Upper lobe of right lung (tissue), 1 donor: ENCODE measurements at regions not wholly inside any gene's neighbourhood (a gene's known extent, or its start where the extent isn't known, plus 50 kb on each side); places are given as distances from the start of the nearest gene placed in this dataset.

Source experiments
- ATAC-seq: fragments of 200-7000 bp; cut with Tn5 transposase; one replicate; pipeline ENCODE4 v1.9.1; 2020; ENCODE audit warnings: mild to moderate bottlenecking, moderate library complexity
- DNase-seq: peaks from one replicate; pipeline ENCODE4 v3.0.0-alpha.2; 2020
- H3K27ac ChIP-seq: fragments of 200-600 bp; one replicate; pipeline ENCODE4 v1.8.0; 2022
- H3K27me3 ChIP-seq: fragments of 200-600 bp; one replicate; pipeline ENCODE4 v1.8.0; 2022; ENCODE audit warnings: mild to moderate bottlenecking
- H3K36me3 ChIP-seq: fragments of 200-600 bp; one replicate; pipeline ENCODE4 v1.8.0; 2022
- H3K4me1 ChIP-seq: fragments of 200-600 bp; one replicate; pipeline ENCODE4 v1.8.0; 2022
- H3K4me3 ChIP-seq: fragments of 200-600 bp; one replicate; pipeline ENCODE4 v1.8.0; 2022; ENCODE audit warnings: mild to moderate bottlenecking
- H3K9me3 ChIP-seq: fragments of 200-600 bp; one replicate; pipeline ENCODE4 v1.8.0; 2022
- intact Hi-C: fragments of 100-400 bp; cut with DNase I; formaldehyde crosslinking; loops from one replicate; pipeline ENCODE4 v1.11.0; 2022
- TF ChIP-seq, protein P1 (sequence below): fragments of 200-600 bp; IDR thresholded peaks from one replicate; pipeline ENCODE4 v1.8.0; 2022; ENCODE audit warnings: antibody characterized with exemption
- donor health status: DM: no; HTN: yes; CAD: no; lungs with severe emphysema.

- ATAC-seq (no peak), DNase-seq (no peak)
- no peaks in the 10 kb centered on the region for H3K36me3 ChIP-seq
- no peaks in the 10 kb centered on the region for H3K4me1 ChIP-seq
- TF ChIP-seq, protein P1, sequence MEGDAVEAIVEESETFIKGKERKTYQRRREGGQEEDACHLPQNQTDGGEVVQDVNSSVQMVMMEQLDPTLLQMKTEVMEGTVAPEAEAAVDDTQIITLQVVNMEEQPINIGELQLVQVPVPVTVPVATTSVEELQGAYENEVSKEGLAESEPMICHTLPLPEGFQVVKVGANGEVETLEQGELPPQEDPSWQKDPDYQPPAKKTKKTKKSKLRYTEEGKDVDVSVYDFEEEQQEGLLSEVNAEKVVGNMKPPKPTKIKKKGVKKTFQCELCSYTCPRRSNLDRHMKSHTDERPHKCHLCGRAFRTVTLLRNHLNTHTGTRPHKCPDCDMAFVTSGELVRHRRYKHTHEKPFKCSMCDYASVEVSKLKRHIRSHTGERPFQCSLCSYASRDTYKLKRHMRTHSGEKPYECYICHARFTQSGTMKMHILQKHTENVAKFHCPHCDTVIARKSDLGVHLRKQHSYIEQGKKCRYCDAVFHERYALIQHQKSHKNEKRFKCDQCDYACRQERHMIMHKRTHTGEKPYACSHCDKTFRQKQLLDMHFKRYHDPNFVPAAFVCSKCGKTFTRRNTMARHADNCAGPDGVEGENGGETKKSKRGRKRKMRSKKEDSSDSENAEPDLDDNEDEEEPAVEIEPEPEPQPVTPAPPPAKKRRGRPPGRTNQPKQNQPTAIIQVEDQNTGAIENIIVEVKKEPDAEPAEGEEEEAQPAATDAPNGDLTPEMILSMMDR, result no peak
- H3K27ac ChIP-seq, result no peak overlapping the region
- H3K27me3 ChIP-seq, result no peaks in the 10 kb centered on the region
- H3K4me3 ChIP-seq, result no peak overlapping the region
- H3K9me3 ChIP-seq, result peaks cover 9% of the 10 kb centered on the region
- intact Hi-C loops, result no loop called here
These were observed 144.3 kb upstream of the PAQR3 start for GRCh38 chr4:79083406-79084010.

DNA sequence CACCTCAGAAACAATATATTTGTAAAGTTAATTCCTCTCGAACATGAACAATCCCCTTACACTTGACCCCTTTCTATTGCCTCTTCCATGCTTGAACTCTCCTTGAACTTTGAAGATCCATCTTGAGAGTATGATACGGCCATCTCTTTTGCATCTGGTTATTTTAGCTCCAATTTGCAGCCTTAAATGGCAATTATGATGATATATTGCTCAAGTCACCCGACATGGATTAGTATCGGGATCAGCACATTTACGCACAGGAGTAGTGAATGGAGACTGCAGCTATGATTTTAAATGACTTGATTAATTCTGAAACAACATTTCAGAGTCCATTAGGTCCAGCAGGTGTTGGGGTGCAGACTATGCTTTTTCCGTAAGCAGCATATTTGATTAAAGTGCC, 143.8 kb upstream of the PAQR3 start:
- Histone ChIP-seq H3K27ac (no peak overlapping the region), H3K9me3 (peaks cover 9% of the 10 kb centered on the region), H3K27me3 (no peaks in the 10 kb centered on the region), H3K4me1 (no peaks in the 10 kb centered on the region), H3K4me3 (no peak overlapping the region), H3K36me3 (no peaks in the 10 kb centered on the region)
- intact Hi-C loops, result no loop called here
- ATAC-seq, result no peak
- no peak for DNase-seq
- TF ChIP-seq, protein P1, result no peak

GRCh38 chr4:79081973-79082372, 142.7 kb upstream of the PAQR3 start:
- H3K36me3 ChIP-seq, result no peaks in the 10 kb centered on the region
- DNase-seq, result no peak
- H3K9me3 ChIP-seq, result peaks cover 9% of the 10 kb centered on the region
- ATAC-seq, result no peak
- no peaks in the 10 kb centered on the region for H3K4me1 ChIP-seq
- intact Hi-C loops, result no loop called here
- H3K4me3 ChIP-seq, result no peak overlapping the region
- TF ChIP-seq, protein P1, result no peak
- no peak overlapping the region for H3K27ac ChIP-seq
- H3K27me3 ChIP-seq, result no peaks in the 10 kb centered on the region

DNA sequence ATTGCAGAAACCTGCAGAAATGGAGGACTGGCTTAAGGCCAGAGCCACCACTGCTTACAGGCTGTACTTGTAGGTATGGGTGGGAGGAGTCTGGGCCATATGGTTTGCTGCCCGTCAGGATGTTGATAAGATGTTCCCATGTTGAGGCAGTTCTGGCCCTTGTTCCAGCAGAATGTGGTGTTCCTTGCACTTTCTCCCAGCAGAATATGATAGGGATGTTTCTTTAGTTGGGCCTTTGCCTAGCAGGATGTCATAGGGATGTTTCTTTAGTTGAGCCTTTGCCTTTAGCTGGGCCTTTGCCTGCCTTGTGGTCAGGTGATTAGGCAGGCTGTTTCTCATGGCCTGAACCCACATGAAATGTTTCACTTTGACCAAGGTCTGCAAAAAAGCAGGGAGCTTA, 139.1 kb upstream of the PAQR3 start:
- TF ChIP-seq, protein P1, result no peak
- Histone ChIP-seq H3K27ac (no peak overlapping the region), H3K9me3 (peaks cover 14% of the 10 kb centered on the region), H3K27me3 (no peaks in the 10 kb centered on the region), H3K36me3 (no peaks in the 10 kb centered on the region), H3K4me3 (no peak overlapping the region), H3K4me1 (no peaks in the 10 kb centered on the region)
- DNase-seq (no peak), ATAC-seq (no peak)
- intact Hi-C loops, result no loop called here

DNA sequence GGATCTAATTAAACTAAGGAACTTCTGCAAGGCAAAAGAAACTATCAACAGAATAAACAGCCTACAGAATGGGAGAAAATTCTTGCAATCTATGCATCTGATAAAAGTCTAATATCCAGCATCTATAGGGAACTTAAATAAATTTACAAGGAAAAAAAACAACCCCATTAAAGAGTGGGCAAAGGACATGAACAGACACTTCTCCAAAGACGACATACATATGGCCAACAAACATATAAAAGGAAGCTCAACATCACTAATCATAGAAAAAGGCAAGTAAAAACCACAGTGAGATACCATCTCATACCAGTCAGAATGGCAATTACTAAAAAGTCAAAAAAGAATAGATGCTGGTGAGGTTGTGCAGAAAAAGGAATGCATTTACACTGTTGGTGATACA, 134.8 kb upstream of the PAQR3 start:
- intact Hi-C loops, result no loop called here
- DNase-seq, result no peak
- ATAC-seq, result no peak
- H3K4me1 ChIP-seq, result no peaks in the 10 kb centered on the region
- no peak overlapping the region for H3K27ac ChIP-seq
- TF ChIP-seq, protein P1, result no peak
- H3K27me3 ChIP-seq, result no peaks in the 10 kb centered on the region
- H3K9me3 ChIP-seq, result peaks cover 5% of the 10 kb centered on the region
- H3K36me3 ChIP-seq, result no peaks in the 10 kb centered on the region
- H3K4me3 ChIP-seq, result no peak overlapping the region

DNA sequence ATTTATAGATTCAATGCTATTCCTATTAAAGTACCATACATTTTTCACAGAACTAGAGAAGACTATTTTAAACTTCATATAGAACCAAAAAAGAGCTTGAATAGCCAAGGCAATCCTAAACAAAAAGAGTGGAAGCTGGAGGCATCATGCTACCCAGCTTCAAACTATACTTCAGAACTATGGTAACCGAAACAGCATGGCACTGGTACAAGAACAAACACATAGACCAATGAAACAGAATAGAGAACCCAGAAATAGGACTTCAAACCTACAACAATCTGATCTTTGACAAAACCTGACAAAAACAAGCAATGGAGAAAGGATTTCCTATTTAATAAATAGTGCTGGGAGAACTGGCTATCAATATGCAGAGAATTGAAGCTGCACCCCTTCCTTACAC, 134.2 kb upstream of the PAQR3 start:
- ATAC-seq (no peak), DNase-seq (no peak)
- Histone ChIP-seq H3K4me1 (no peaks in the 10 kb centered on the region), H3K27me3 (no peaks in the 10 kb centered on the region), H3K36me3 (no peaks in the 10 kb centered on the region), H3K9me3 (peaks cover 5% of the 10 kb centered on the region), H3K4me3 (no peak overlapping the region), H3K27ac (no peak overlapping the region)
- TF ChIP-seq, protein P1, result no peak
- intact Hi-C loops, result no loop called here
